Anterior cingulate cortex (tissue), 58 donors: ENCODE measurements at regions not wholly inside any gene's neighbourhood (a gene's known extent, or its start where the extent isn't known, plus 50 kb on each side); places are given as distances from the start of the nearest gene placed in this dataset.

Experiments used
- DNase-seq, 58 donors: peaks; one replicate each; lab custom pipeline; 2025; lab: John Stamatoyannopoulos, UW

DNA sequence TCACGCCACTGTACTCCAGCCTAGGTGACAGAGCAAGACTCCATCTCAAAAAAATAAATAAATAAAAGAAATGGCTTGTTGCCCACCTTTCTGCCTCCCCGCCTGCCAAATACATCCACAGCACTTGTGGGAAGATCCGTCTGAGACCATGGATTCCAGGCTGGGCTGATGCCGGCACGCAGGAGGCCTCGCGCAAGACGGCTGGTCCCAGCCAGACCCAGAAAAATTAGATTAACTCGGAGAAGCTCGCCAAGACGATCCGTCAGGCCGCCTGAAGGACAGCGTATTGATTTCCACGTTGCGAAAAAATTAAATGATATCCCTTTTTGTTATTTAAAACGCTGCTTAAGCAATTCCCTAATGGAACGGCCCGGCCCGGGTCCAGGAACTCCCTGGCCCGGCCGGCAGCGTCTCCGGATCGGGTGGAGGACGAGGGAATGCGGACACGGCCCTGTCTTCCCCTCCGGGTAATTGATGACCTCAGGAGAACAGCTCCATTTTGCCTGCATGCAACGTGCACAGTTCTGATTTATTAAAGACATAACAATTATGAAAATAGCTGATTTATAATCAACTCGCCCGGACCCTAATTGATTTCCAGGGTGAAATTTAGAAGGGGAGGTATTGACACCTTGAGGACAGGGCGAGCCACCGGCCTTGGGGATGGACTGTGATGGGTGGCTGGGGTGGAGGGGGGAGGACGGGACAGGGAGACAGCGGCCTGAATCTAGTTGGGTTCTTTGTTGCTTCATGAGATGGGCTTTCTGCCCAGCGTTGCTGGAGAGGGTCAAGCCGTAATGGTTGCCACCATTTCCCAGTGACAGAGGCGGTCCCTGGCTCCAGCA is 52.1 kb downstream of the ZNRF4 start:
- DNase-seq = peak in 4 of 58 donors; percentile 1 to 7 (median 4)
